GM12878 (cell line): ENCODE measurements at regions not wholly inside any gene's neighbourhood (a gene's known extent, or its start where the extent isn't known, plus 50 kb on each side); places are given as distances from the start of the nearest gene placed in this dataset.

Experiments
- ATAC-seq: fragments of 200-7000 bp; cut with Tn5 transposase; 3 replicates; pipeline ENCODE4 v1.9.1; 2020; ENCODE audit warnings: mild to moderate bottlenecking, moderate library complexity
- BruUV-seq: library from RNA; stranded (reverse); fragments of 400-500 nt; replicated peaks from 2 replicates; lab custom pipeline; 2021; lab: Mats Ljungman, UMichigan
- CTCF ChIA-PET: fragments of 300-600 bp; sonication (Branson Sonifier 250); formaldehyde crosslinking; extraction: SDS; loops from one replicate; lab custom pipeline; 2021; ENCODE audit warnings: inconsistent platforms; lab: Yijun Ruan, JAX
- POLR2A ChIA-PET: fragments of 350-600 bp; formaldehyde crosslinking; extraction: SDS; loops from one replicate; lab custom pipeline; 2021; ENCODE audit warnings: inconsistent platforms; lab: Charles Lee
- RAD21 ChIA-PET: fragments of 300-600 bp; sonication (Branson Sonifier 250); formaldehyde crosslinking; loops from one replicate; lab custom pipeline; 2023; ENCODE audit warnings: antibody characterized with exemption; ENCODE audit not compliant: unreplicated experiment; lab: Charles Lee
- SMC1A ChIA-PET: fragments of 300-600 bp; sonication (Branson Sonifier 250); formaldehyde crosslinking; loops from one replicate; lab custom pipeline; 2023; ENCODE audit not compliant: unreplicated experiment, uncharacterized antibody; lab: Charles Lee
- DNase-seq: peaks from one replicate; pipeline ENCODE4 v3.0.0-alpha.2; 2011; ENCODE audit warnings: low read depth, low spot score
- FAIRE-seq: peaks from 3 replicates; lab custom pipeline; 2011; peaks lifted over from hg19 to GRCh38; lab: Jason Lieb, UNC
- H2AFZ ChIP-seq: 2 replicates; pipeline ENCODE4 v1.6.0; 2011; ENCODE audit warnings: low read depth, low read length, control low read depth; ENCODE audit not compliant: control insufficient read depth
- H3K27ac ChIP-seq: 2 replicates; pipeline ENCODE4 v1.5.1; 2011; ENCODE audit warnings: control low read depth; ENCODE audit not compliant: control insufficient read depth, insufficient read depth
- H3K27me3 ChIP-seq, 2 experiments: replicated peaks in 1 of 2; 2 replicates each; pipeline versions ENCODE4 v1.6.0 to v1.6.1; 2011; ENCODE audit warnings: low read length in 1 of 2; ENCODE audit not compliant: control insufficient read depth in 2 of 2, insufficient read depth in 2 of 2
- H3K36me3 ChIP-seq, 2 experiments: 2 replicates each; pipeline ENCODE4 v1.5.1; 2011; ENCODE audit warnings: low read length in 1 of 2; ENCODE audit not compliant: control insufficient read depth in 2 of 2, insufficient read depth in 2 of 2
- H3K4me1 ChIP-seq: 2 replicates; pipeline ENCODE4 v1.6.1; 2011; ENCODE audit warnings: mild to moderate bottlenecking, low read length, moderate library complexity, mixed read lengths; ENCODE audit not compliant: control insufficient read depth, insufficient read depth
- H3K4me2 ChIP-seq: 2 replicates; pipeline ENCODE4 v1.6.0; 2011; ENCODE audit warnings: control low read depth; ENCODE audit not compliant: control insufficient read depth, insufficient read depth
- H3K4me3 ChIP-seq: fragments of 200-600 bp; sonication (generic); 2 replicates; pipeline ENCODE4 v1.5.1; 2016
- H3K79me2 ChIP-seq: 2 replicates; pipeline ENCODE4 v1.6.0; 2011; ENCODE audit warnings: low read length; ENCODE audit not compliant: control insufficient read depth, insufficient read depth
- H3K9ac ChIP-seq: 2 replicates; pipeline ENCODE4 v1.8.0; 2011; ENCODE audit warnings: low read length, control low read depth, mixed read lengths; ENCODE audit not compliant: control insufficient read depth, insufficient read depth
- H3K9me3 ChIP-seq: replicated peaks from 3 replicates; pipeline ENCODE4 v1.5.1; 2011; ENCODE audit warnings: mild to moderate bottlenecking, low read length; ENCODE audit not compliant: control insufficient read depth, insufficient read depth
- H4K20me1 ChIP-seq: 2 replicates; pipeline ENCODE4 v1.6.0; 2011; ENCODE audit not compliant: control insufficient read depth, insufficient read depth
- ATF2 ChIP-seq: IDR thresholded peaks from 2 replicates; pipeline ENCODE4 v1.6.1; 2012; ENCODE audit warnings: low read length, inconsistent platforms
- BACH1 ChIP-seq: fragments of 450-650 bp; IDR thresholded peaks from 2 replicates; pipeline ENCODE4 v1.6.1; 2017; ENCODE audit warnings: mild to moderate bottlenecking, borderline replicate concordance
- CBFB ChIP-seq: IDR thresholded peaks from 2 replicates; pipeline ENCODE4 v1.6.1; 2016; ENCODE audit warnings: antibody characterized with exemption, low read depth
- CREM ChIP-seq: IDR thresholded peaks from 2 replicates; pipeline ENCODE4 v1.6.1; 2014; ENCODE audit warnings: antibody characterized with exemption, low read depth
- DPF2 ChIP-seq: fragments of 450-650 bp; IDR thresholded peaks from 2 replicates; pipeline ENCODE4 v1.6.1; 2017; ENCODE audit warnings: mild to moderate bottlenecking
- GABPA ChIP-seq: IDR thresholded peaks from 2 replicates; pipeline ENCODE4 v1.6.1; 2014; ENCODE audit warnings: antibody characterized with exemption, low read depth, mild to moderate bottlenecking, inconsistent platforms
- HCFC1 ChIP-seq: fragments of 150-350 bp; IDR thresholded peaks from 2 replicates; pipeline ENCODE4 v1.6.1; 2014; ENCODE audit warnings: low read length
- IRF3 ChIP-seq: fragments of 450-650 bp; IDR thresholded peaks from 2 replicates; pipeline ENCODE4 v1.6.1; 2014; ENCODE audit warnings: mild to moderate bottlenecking
- JUND ChIP-seq: IDR thresholded peaks from 2 replicates; pipeline ENCODE4 v1.6.1; 2012; ENCODE audit warnings: low read depth, mild to moderate bottlenecking, low read length, improper control_type of control experiment, moderate library complexity
- MYB ChIP-seq: fragments of 150-350 bp; IDR thresholded peaks from 2 replicates; pipeline ENCODE4 v1.6.1; 2014; ENCODE audit warnings: mild to moderate bottlenecking, low read depth, low read length, borderline replicate concordance
- NFYB ChIP-seq: IDR thresholded peaks from 2 replicates; pipeline ENCODE4 v1.6.1; 2011; ENCODE audit warnings: low read depth, mild to moderate bottlenecking, low read length, improper control_type of control experiment, moderate library complexity; ENCODE audit not compliant: insufficient read depth
- NR2C2 ChIP-seq: IDR thresholded peaks from 2 replicates; pipeline ENCODE4 v1.6.1; 2011; ENCODE audit warnings: borderline replicate concordance, low read depth; ENCODE audit not compliant: control insufficient read depth, insufficient read length
- RBBP5 ChIP-seq: fragments of 200-600 bp; sonication (generic); conservative IDR thresholded peaks from 2 replicates; pipeline ENCODE4 v1.6.1; 2016
- RFX5 ChIP-seq: IDR thresholded peaks from 2 replicates; pipeline ENCODE4 v1.6.1; 2011; ENCODE audit warnings: low read depth, low read length, improper control_type of control experiment
- SMAD5 ChIP-seq: IDR thresholded peaks from 2 replicates; pipeline ENCODE4 v1.6.1; 2016; ENCODE audit warnings: antibody characterized with exemption, low read depth
- STAT1 ChIP-seq: fragments of 450-650 bp; conservative IDR thresholded peaks from 2 replicates; pipeline ENCODE4 v1.6.1; 2014; ENCODE audit warnings: antibody characterized with exemption, mild to moderate bottlenecking
- USF1 ChIP-seq: IDR thresholded peaks from 2 replicates; pipeline ENCODE4 v1.6.1; 2011; ENCODE audit warnings: borderline replicate concordance, low read depth, mild to moderate bottlenecking, moderate library complexity, mixed read lengths, low read length; ENCODE audit not compliant: insufficient read depth; ENCODE audit errors: extremely low read length
- ZSCAN29 ChIP-seq: fragments of 450-650 bp; IDR thresholded peaks from 2 replicates; pipeline ENCODE4 v1.6.1; 2017; ENCODE audit warnings: mild to moderate bottlenecking, moderate library complexity
- WGBS: methylation state at CpG from one replicate; pipeline ENCODE4 v1.1.6; 2016; ENCODE audit warnings: low lambda C conversion rate; ENCODE audit not compliant: insufficient replicate concordance, insufficient coverage; ENCODE audit errors: missing lambda C conversion rate; 5-methylcytosine and 5-hydroxymethylcytosine counted together
- in situ Hi-C: fragments of 300-500 bp; cut with MboI; formaldehyde crosslinking; loops from 9 replicates; pipeline ENCODE4 v1.14.3; 2018; ENCODE audit warnings: mixed read lengths
- intact Hi-C: fragments of 100-400 bp; cut with micrococcal nuclease; formaldehyde crosslinking; loops from one replicate; pipeline ENCODE4 v1.14.2; 2022; ENCODE audit not compliant: unreplicated experiment
- TF ChIP-seq, protein P1 (sequence below): fragments of 450-650 bp; formaldehyde crosslinking; IDR thresholded peaks from 2 replicates; pipeline ENCODE4 v1.4.0; 2020; ENCODE audit warnings: mild to moderate bottlenecking, moderate library complexity

- H3K36me3 ChIP-seq, result no peaks in the 10 kb centered on the region
- no peaks in the 10 kb centered on the region for H3K9me3 ChIP-seq
- no peak overlapping the region for H3K9ac ChIP-seq
- no peak for ATAC-seq
- no peak overlapping the region for H2AFZ ChIP-seq
- H4K20me1 ChIP-seq, result no peaks in the 10 kb centered on the region
- H3K4me1 ChIP-seq, result no peaks in the 10 kb centered on the region
- intact Hi-C loops (no loop called here), in situ Hi-C loops (no loop called here)
- ChIA-PET RAD21 (no interaction called here), POLR2A (no interaction called here)
- H3K4me3 ChIP-seq, result no peak overlapping the region
- no peak overlapping the region for H3K4me2 ChIP-seq
- no peaks in the 10 kb centered on the region for H3K79me2 ChIP-seq
- no TSS peak for BruUV-seq
- 33% methylated on average over 5 of the region's 6 CpGs for WGBS
- DNase-seq, result no peak
- H3K27me3 ChIP-seq, result no peaks in the 10 kb centered on the region
- H3K27ac ChIP-seq, result no peak overlapping the region
- TF ChIP-seq MYB, result no peak
- no peak for TF ChIP-seq ATF2
- TF ChIP-seq BACH1, result no peak
- TF ChIP-seq DPF2, result no peak
- no peak for TF ChIP-seq USF1
- no peak for TF ChIP-seq RBBP5
- no peak for TF ChIP-seq STAT1
- TF ChIP-seq ZSCAN29, result no peak
- no peak for TF ChIP-seq NFYB
- no peak for TF ChIP-seq SMAD5
- TF ChIP-seq GABPA, result no peak
- TF ChIP-seq JUND, result no peak
- no peak for TF ChIP-seq CREM
- TF ChIP-seq, protein P1, sequence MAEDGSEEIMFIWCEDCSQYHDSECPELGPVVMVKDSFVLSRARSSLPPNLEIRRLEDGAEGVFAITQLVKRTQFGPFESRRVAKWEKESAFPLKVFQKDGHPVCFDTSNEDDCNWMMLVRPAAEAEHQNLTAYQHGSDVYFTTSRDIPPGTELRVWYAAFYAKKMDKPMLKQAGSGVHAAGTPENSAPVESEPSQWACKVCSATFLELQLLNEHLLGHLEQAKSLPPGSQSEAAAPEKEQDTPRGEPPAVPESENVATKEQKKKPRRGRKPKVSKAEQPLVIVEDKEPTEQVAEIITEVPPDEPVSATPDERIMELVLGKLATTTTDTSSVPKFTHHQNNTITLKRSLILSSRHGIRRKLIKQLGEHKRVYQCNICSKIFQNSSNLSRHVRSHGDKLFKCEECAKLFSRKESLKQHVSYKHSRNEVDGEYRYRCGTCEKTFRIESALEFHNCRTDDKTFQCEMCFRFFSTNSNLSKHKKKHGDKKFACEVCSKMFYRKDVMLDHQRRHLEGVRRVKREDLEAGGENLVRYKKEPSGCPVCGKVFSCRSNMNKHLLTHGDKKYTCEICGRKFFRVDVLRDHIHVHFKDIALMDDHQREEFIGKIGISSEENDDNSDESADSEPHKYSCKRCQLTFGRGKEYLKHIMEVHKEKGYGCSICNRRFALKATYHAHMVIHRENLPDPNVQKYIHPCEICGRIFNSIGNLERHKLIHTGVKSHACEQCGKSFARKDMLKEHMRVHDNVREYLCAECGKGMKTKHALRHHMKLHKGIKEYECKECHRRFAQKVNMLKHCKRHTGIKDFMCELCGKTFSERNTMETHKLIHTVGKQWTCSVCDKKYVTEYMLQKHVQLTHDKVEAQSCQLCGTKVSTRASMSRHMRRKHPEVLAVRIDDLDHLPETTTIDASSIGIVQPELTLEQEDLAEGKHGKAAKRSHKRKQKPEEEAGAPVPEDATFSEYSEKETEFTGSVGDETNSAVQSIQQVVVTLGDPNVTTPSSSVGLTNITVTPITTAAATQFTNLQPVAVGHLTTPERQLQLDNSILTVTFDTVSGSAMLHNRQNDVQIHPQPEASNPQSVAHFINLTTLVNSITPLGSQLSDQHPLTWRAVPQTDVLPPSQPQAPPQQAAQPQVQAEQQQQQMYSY (CRISPR knock-in tag), result no peak
- no peak for TF ChIP-seq HCFC1
- TF ChIP-seq NR2C2, result no peak
- no peak for TF ChIP-seq CBFB
- TF ChIP-seq IRF3, result no peak
- TF ChIP-seq RFX5, result no peak
- TF ChIP-seq, all 136 proteins: peak for 0
- ChIA-PET CTCF (no interaction called here), SMC1A (no interaction called here)
- FAIRE-seq, result no peak
These were observed 1319.5 kb downstream of the BRINP3 start for GRCh38 chr1:189158155-189158554.
